Parathyroid adenoma (tissue), 2 donors: ENCODE measurements at regions not wholly inside any gene's neighbourhood (a gene's known extent, or its start where the extent isn't known, plus 50 kb on each side); places are given as distances from the start of the nearest gene placed in this dataset.

ENCODE experiments used
- H2AFZ ChIP-seq: fragments of 300-600 bp; sonication (generic); one replicate; pipeline ENCODE4 v1.7.0; 2017; ENCODE audit warnings: antibody characterized with exemption, mild to moderate bottlenecking
- H3K27ac ChIP-seq: fragments of 300-600 bp; sonication (generic); one replicate; pipeline ENCODE4 v1.7.0; 2017
- H3K27me3 ChIP-seq: fragments of 300-600 bp; sonication (generic); one replicate; pipeline ENCODE4 v1.7.0; 2017; ENCODE audit warnings: low read length; ENCODE audit not compliant: control insufficient read depth, insufficient read depth
- H3K36me3 ChIP-seq: fragments of 300-600 bp; sonication (generic); one replicate; pipeline ENCODE4 v1.7.0; 2017; ENCODE audit warnings: low read length; ENCODE audit not compliant: control insufficient read depth, insufficient read depth
- H3K4me1 ChIP-seq: fragments of 300-600 bp; sonication (generic); one replicate; pipeline ENCODE4 v1.7.0; 2017; ENCODE audit warnings: control low read depth
- H3K4me2 ChIP-seq: fragments of 300-600 bp; sonication (generic); one replicate; pipeline ENCODE4 v1.7.0; 2017; ENCODE audit warnings: low read length
- H3K4me3 ChIP-seq: fragments of 300-600 bp; sonication (generic); one replicate; pipeline ENCODE4 v1.7.0; 2017; ENCODE audit warnings: low read depth, low read length
- H3K79me2 ChIP-seq: fragments of 300-600 bp; sonication (generic); one replicate; pipeline ENCODE4 v1.7.0; 2017; ENCODE audit warnings: control low read depth
- H3K9ac ChIP-seq: fragments of 300-600 bp; sonication (generic); one replicate; pipeline ENCODE4 v1.7.0; 2017; ENCODE audit warnings: mild to moderate bottlenecking
- H3K9me3 ChIP-seq: fragments of 300-600 bp; sonication (generic); one replicate; pipeline ENCODE4 v1.7.0; 2017; ENCODE audit warnings: low read length; ENCODE audit not compliant: control insufficient read depth
- TF ChIP-seq, protein P1 (sequence below): fragments of 300-600 bp; sonication (generic); IDR thresholded peaks from one replicate; pipeline ENCODE4 v1.7.0; 2017; ENCODE audit warnings: antibody characterized with exemption, mild to moderate bottlenecking
- donor health status: primary hyperparathyroidism.

- H3K4me1 ChIP-seq, result no peaks in the 10 kb centered on the region
- no peaks in the 10 kb centered on the region for H3K9me3 ChIP-seq
- no peaks in the 10 kb centered on the region for H3K79me2 ChIP-seq
- no peaks in the 10 kb centered on the region for H3K36me3 ChIP-seq
- H3K4me3 ChIP-seq, result no peak overlapping the region
- no peak overlapping the region for H2AFZ ChIP-seq
- TF ChIP-seq, protein P1, sequence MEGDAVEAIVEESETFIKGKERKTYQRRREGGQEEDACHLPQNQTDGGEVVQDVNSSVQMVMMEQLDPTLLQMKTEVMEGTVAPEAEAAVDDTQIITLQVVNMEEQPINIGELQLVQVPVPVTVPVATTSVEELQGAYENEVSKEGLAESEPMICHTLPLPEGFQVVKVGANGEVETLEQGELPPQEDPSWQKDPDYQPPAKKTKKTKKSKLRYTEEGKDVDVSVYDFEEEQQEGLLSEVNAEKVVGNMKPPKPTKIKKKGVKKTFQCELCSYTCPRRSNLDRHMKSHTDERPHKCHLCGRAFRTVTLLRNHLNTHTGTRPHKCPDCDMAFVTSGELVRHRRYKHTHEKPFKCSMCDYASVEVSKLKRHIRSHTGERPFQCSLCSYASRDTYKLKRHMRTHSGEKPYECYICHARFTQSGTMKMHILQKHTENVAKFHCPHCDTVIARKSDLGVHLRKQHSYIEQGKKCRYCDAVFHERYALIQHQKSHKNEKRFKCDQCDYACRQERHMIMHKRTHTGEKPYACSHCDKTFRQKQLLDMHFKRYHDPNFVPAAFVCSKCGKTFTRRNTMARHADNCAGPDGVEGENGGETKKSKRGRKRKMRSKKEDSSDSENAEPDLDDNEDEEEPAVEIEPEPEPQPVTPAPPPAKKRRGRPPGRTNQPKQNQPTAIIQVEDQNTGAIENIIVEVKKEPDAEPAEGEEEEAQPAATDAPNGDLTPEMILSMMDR, result no peak
- no peak overlapping the region for H3K4me2 ChIP-seq
- H3K9ac ChIP-seq, result no peak overlapping the region
- H3K27me3 ChIP-seq, result no peaks in the 10 kb centered on the region
- H3K27ac ChIP-seq, result no peak overlapping the region
These were observed 104.7 kb upstream of the CDH13 start for GRCh38 chr16:82522026-82522425.

DNA sequence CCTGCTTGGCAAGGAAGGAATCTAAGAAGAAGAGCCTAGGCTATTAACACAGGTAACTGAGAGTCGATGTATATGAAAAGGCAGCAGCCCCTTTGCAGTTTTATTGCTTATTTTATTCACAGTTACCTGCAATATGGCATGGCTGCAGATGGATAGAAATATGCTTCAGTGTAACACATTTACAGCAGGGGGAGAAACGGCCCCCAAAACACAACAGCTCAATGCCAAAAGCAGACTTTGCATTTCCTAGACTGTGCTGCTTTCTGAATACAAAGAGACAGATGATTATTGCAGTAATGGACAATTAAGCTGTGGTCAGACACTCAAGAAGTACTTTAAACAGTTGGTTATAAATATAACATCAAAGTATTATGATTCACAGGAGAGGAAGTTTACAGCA is 108.0 kb upstream of the CDH13 start:
- Histone ChIP-seq H3K9me3 (no peaks in the 10 kb centered on the region), H3K79me2 (no peaks in the 10 kb centered on the region), H3K4me2 (no peak overlapping the region), H3K36me3 (no peaks in the 10 kb centered on the region), H3K27ac (no peak overlapping the region), H3K4me1 (no peaks in the 10 kb centered on the region), H3K27me3 (no peaks in the 10 kb centered on the region), H3K9ac (no peak overlapping the region), H3K4me3 (no peak overlapping the region), H2AFZ (no peak overlapping the region)
- TF ChIP-seq, protein P1, result no peak

DNA sequence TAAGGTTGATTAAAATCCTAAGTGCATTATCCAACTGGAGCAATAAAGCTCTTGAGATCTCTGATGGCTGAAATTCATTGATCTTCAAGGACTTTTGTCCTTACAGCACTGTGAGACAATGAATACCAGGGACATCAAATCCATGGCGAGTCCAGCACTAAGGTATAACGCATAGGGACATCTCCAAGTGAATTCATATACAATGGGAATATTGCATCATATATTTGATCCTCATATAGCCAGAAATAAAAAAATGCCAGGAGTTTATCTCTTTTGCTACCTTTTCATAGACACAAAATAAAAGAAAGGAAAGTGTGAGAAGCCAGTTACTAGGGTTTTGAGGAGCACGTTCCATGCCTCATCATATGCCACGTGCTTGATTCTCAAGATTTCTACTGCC is 112.5 kb upstream of the CDH13 start:
- H3K27ac ChIP-seq, result no peak overlapping the region
- no peaks in the 10 kb centered on the region for H3K9me3 ChIP-seq
- no peaks in the 10 kb centered on the region for H3K36me3 ChIP-seq
- no peaks in the 10 kb centered on the region for H3K4me1 ChIP-seq
- TF ChIP-seq, protein P1, result no peak
- H3K27me3 ChIP-seq, result no peaks in the 10 kb centered on the region
- H3K4me2 ChIP-seq, result no peak overlapping the region
- H2AFZ ChIP-seq, result no peak overlapping the region
- H3K79me2 ChIP-seq, result no peaks in the 10 kb centered on the region
- H3K4me3 ChIP-seq, result no peak overlapping the region
- no peak overlapping the region for H3K9ac ChIP-seq

DNA sequence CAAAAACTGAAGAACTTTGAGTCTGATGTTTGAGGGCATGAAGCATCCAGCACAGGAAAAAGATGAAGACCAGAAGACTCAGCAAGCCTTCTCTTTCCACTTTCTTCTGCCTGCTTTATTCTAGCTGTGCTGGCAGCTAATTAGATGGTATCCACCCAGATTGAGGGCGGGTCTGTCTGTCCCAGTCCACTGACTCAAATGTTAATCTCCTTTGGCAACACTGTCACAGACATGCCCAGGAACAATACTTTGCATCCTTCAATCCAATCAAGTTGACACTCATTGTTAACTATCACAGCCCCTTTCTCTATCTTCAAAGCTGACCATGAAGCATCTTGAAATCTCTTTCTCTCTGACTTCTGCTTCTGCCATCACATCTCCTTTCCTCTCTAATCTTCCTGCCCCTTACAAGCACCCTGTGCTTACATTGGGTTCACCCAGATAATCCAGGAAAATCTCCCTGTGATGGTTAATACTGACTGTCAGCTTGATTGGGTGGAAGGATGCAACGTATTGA is 115.9 kb upstream of the CDH13 start:
- Histone ChIP-seq H3K4me1 (no peaks in the 10 kb centered on the region), H3K4me2 (no peak overlapping the region), H3K79me2 (no peaks in the 10 kb centered on the region), H3K27me3 (no peaks in the 10 kb centered on the region), H3K9me3 (no peaks in the 10 kb centered on the region), H2AFZ (no peak overlapping the region), H3K9ac (no peak overlapping the region), H3K36me3 (no peaks in the 10 kb centered on the region), H3K4me3 (no peak overlapping the region), H3K27ac (no peak overlapping the region)
- TF ChIP-seq, protein P1, result no peak

DNA sequence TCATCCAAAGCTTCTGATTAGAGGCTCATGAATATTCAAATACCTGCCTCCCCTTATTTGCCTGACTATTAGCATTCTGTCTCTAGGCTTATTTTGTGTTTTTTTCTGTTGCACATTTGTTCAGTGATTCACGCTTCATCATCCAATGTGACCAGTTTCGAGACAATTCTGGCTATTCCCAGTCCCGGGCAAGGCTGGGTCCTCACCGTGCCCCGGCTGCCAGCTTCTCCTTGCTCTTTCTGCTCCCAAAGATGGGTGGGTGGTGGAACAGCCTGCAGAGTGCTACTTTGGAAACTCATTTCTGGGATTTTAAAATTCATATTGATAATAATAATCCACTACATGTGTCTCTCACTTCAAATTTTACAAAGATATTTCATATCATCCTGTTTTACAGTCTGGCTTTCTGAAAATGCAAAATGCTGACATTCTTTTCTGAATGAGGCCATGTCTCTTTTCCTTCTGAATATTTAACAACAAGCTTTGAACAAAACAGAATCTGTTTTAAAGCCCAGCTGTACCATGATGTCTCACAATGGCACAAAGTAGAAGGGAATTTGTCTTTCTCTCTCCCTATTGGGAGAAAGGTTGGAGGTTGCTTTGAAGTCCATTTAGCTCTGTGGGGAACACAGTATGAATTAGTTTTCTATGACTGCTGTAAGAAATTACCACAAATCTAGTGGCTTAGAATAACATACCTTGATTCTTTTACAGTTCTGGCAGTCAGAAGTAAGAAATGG is 116.9 kb upstream of the CDH13 start:
- Histone ChIP-seq H3K4me1 (no peaks in the 10 kb centered on the region), H2AFZ (no peak overlapping the region), H3K27me3 (no peaks in the 10 kb centered on the region), H3K9me3 (no peaks in the 10 kb centered on the region), H3K79me2 (no peaks in the 10 kb centered on the region), H3K4me2 (no peak overlapping the region), H3K4me3 (no peak overlapping the region), H3K27ac (no peak overlapping the region), H3K9ac (no peak overlapping the region), H3K36me3 (no peaks in the 10 kb centered on the region)
- TF ChIP-seq, protein P1, result no peak
